ENCODE measurements at regions not wholly inside any gene's neighbourhood (a gene's known extent, or its start where the extent isn't known, plus 50 kb on each side); places are given as distances from the start of the nearest gene placed in this dataset.
"Not testable (repeated sequence)": the region's sequence is repeated elsewhere in the genome, so short reads cannot be mapped to it uniquely, and the experiment has no call there.

DNA sequence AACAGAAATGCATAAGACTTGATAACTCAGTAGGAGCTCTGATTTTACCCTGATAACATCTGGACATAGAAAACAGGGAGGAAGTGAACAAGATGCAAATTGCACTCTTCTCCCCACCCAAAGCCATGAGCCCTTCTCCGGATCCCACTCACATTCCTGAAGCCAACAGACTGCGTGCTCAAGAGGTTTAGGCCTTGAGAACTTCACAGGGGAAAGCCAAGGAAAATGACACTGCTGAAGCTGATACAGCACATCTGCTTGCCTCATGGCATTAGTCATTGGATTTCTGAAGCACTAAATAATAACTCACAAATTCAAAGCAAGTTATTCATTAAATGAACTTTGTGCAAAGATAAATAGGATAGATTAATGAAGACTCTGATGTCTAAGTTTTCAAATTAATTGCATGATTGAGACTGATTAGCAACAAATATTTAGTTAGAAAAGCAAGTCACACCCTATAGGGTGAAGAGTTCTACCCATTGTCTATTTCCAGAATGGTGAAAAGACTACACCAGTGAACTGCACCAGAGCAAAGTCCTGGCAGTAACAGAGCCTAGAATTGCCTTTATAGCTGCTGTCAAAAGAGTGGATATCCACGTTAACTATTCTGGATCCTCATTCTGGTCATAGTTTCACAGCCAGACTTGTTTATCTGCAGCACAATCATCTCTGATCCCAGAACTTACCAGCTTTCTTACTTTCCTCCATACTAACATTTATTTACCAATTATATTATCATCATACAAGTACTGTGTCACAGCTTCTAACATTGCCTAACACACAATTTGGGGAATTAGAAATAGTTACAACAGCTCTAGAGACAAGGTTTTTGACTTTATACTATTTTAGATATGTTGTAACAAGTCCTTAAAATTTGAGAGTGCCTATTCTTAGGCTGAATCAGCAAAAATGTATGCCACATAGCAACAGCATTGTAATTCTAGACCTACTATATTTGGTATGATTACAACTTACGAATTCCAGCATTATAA, 432.1 kb upstream of the RGMB start (continued):
- TF ChIP-seq, protein P1, sequence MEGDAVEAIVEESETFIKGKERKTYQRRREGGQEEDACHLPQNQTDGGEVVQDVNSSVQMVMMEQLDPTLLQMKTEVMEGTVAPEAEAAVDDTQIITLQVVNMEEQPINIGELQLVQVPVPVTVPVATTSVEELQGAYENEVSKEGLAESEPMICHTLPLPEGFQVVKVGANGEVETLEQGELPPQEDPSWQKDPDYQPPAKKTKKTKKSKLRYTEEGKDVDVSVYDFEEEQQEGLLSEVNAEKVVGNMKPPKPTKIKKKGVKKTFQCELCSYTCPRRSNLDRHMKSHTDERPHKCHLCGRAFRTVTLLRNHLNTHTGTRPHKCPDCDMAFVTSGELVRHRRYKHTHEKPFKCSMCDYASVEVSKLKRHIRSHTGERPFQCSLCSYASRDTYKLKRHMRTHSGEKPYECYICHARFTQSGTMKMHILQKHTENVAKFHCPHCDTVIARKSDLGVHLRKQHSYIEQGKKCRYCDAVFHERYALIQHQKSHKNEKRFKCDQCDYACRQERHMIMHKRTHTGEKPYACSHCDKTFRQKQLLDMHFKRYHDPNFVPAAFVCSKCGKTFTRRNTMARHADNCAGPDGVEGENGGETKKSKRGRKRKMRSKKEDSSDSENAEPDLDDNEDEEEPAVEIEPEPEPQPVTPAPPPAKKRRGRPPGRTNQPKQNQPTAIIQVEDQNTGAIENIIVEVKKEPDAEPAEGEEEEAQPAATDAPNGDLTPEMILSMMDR (conservative IDR thresholded peaks at IDR 0.05; ENCODE audit: low read depth, low read length), result no peak
- TF ChIP-seq POLR2A (IDR thresholded peaks at IDR 0.05; ENCODE audit: low read depth, low read length) (no peak), FOS (IDR thresholded peaks at IDR 0.05; ENCODE audit: low read depth, low read length) (peak; percentile 66), NFE2L2 (IDR thresholded peaks at IDR 0.05; ENCODE audit: low read depth, low read length) (peak; percentile 79), RAD21 (IDR thresholded peaks at IDR 0.05; ENCODE audit: low read length) (peak; percentile 25; the same call in 1 of the 2 replicates), SMC3 (IDR thresholded peaks at IDR 0.05; ENCODE audit: low read depth, low read length) (no peak), RCOR1 (IDR thresholded peaks at IDR 0.05; ENCODE audit: insufficient replicate concordance, low read length) (no peak), BHLHE40 (IDR thresholded peaks at IDR 0.05; ENCODE audit: low read depth, low read length) (0 out of 2 replicates have a peak, but pooled peaks have one; percentile 21), MXI1 (IDR thresholded peaks at IDR 0.05; ENCODE audit: borderline replicate concordance, low read depth, low read length) (peak; percentile 48; the same call in 1 of the 2 replicates)

- ATAC-seq (ENCODE audit: low read depth); in situ Hi-C loops (cut with MboI; ENCODE audit: low sequenced_read_pairs); BruUV-seq (replicated peaks); intact Hi-C loops (cut with micrococcal nuclease); H3K9me1 ChIP-seq (ENCODE audit: insufficient read depth, low read length); H2BK15ac ChIP-seq (ENCODE audit: low read depth, low read length); H3K4me3 ChIP-seq (ENCODE audit: insufficient read depth, low read depth, low read length); POLR2A ChIA-PET (ENCODE audit: unreplicated experiment); H3K36me3 ChIP-seq (ENCODE audit: control insufficient read depth, insufficient read depth, low read length); H3K56ac ChIP-seq (ENCODE audit: extremely low read depth, insufficient read depth, low read length); H3K4me1 ChIP-seq (ENCODE audit: control insufficient read depth, insufficient read depth, low read length); H4K20me1 ChIP-seq (ENCODE audit: insufficient read depth, low read length); H3K27me3 ChIP-seq (ENCODE audit: control insufficient read depth, insufficient read depth, low read length); H3K4me2 ChIP-seq (ENCODE audit: low read depth, low read length); H3K14ac ChIP-seq (replicated peaks; ENCODE audit: low read depth, low read length); H3K9ac ChIP-seq (ENCODE audit: low read depth, low read length); H3K79me1 ChIP-seq (ENCODE audit: low read depth in 1 of 2, low read length in 2 of 2); dilution Hi-C loops (cut with HindIII; ENCODE audit: low sequenced_read_pairs, unreplicated experiment); H2AK9ac ChIP-seq (replicated peaks; ENCODE audit: low read depth, low read length, poor library complexity); DNase-seq; H3K9me3 ChIP-seq (ENCODE audit: control insufficient read depth, insufficient read depth, low read length); H3K23ac ChIP-seq (ENCODE audit: low read depth, low read length); H2AFZ ChIP-seq (replicated peaks; ENCODE audit: low read length, poor library complexity): not testable (repeated sequence)
- Histone ChIP-seq H3K27ac (ENCODE audit: insufficient read depth, low read length) (peak overlapping the region; percentile 18; the same call in 1 of the 2 replicates), H3K18ac (ENCODE audit: low read depth, low read length) (peak overlapping the region; percentile 63; the same call in 1 of the 2 replicates), H4K91ac (ENCODE audit: insufficient read depth, low read depth, low read length) (peak overlapping the region; percentile 37; the same call in 1 of the 2 replicates), H2BK5ac (ENCODE audit: low read depth, low read length, poor library complexity, severe bottlenecking) (peak overlapping the region; percentile 99), H2AK5ac (ENCODE audit: low read depth, low read length) (peak overlapping the region; percentile 87), H2BK120ac (ENCODE audit: low read depth, low read length) (peak overlapping the region; percentile 84), H2BK20ac (ENCODE audit: low read depth, low read length) (0 out of 2 replicates have a peak overlapping the region, but pooled peaks have one; percentile 53), H3K4ac (ENCODE audit: low read depth, low read length) (peak overlapping the region; percentile 35), H4K5ac (ENCODE audit: low read depth, low read length) (peak overlapping the region; percentile 62; the same call in 1 of the 2 replicates), H4K8ac (ENCODE audit: low read depth in 2 of 2, low read length in 2 of 2) (peak overlapping the region; percentile 5 to 62; a peak in 1 of 4 replicates)
- WGBS, 2 experiments (ENCODE audit: extremely low coverage in 2 of 2, insufficient read length in 1 of 2), result 100% methylated on average over 6 of the region's 22 CpGs; no CpG with 5 or more reads in 1 of the 2 experiments
- CTCF ChIA-PET, result interaction anchor here (0.5 kb wide), 1 partner anchor 392 kb away, joined by 3 read pairs; no protein-coding TSS in a partner anchor
Observed at GRCh38 chr5:98342958-98343660, 430.4 kb upstream of the RGMB start.
